Rectal smooth muscle tissue (tissue), 1 donor: ENCODE measurements at regions not wholly inside any gene's neighbourhood (a gene's known extent, or its start where the extent isn't known, plus 50 kb on each side); places are given as distances from the start of the nearest gene placed in this dataset.

Source experiments
- H3K27ac ChIP-seq: one replicate; pipeline ENCODE4 v1.7.0; 2013; ENCODE audit warnings: low read depth, low read length, inconsistent platforms
- H3K27me3 ChIP-seq: one replicate; pipeline ENCODE4 v1.7.0; 2013; ENCODE audit warnings: low read length; ENCODE audit not compliant: control insufficient read depth, insufficient read depth
- H3K36me3 ChIP-seq: one replicate; pipeline ENCODE4 v1.7.0; 2013; ENCODE audit warnings: low read length; ENCODE audit not compliant: control insufficient read depth, insufficient read depth
- H3K4me1 ChIP-seq: one replicate; pipeline ENCODE4 v1.7.0; 2013; ENCODE audit warnings: low read length; ENCODE audit not compliant: control insufficient read depth, insufficient read depth
- H3K4me3 ChIP-seq: one replicate; pipeline ENCODE4 v1.7.0; 2013; ENCODE audit warnings: low read length
- H3K9ac ChIP-seq: one replicate; pipeline ENCODE4 v1.7.0; 2013; ENCODE audit warnings: low read length

- Histone ChIP-seq H3K36me3 (no peaks in the 10 kb centered on the region), H3K4me3 (no peak overlapping the region)
These were observed 148.8 kb downstream of the TFAP2A start for GRCh38 chr6:10266061-10266460.

GRCh38 chr6:10262505-10262904, 152.4 kb downstream of the TFAP2A start:
- Histone ChIP-seq H3K4me3 (no peak overlapping the region), H3K27me3 (no peaks in the 10 kb centered on the region), H3K27ac (no peak overlapping the region), H3K9ac (no peak overlapping the region), H3K36me3 (no peaks in the 10 kb centered on the region), H3K4me1 (no peaks in the 10 kb centered on the region)

More at GRCh38 chr6:10266061-10266460, 148.8 kb downstream of the TFAP2A start:
- Histone ChIP-seq H3K27me3 (peaks cover 2% of the 10 kb centered on the region), H3K27ac (no peak overlapping the region), H3K4me1 (no peaks in the 10 kb centered on the region), H3K9ac (no peak overlapping the region)

- Histone ChIP-seq H3K27ac (no peak overlapping the region), H3K9ac (no peak overlapping the region), H3K27me3 (no peaks in the 10 kb centered on the region), H3K4me3 (no peak overlapping the region), H3K4me1 (no peaks in the 10 kb centered on the region), H3K36me3 (no peaks in the 10 kb centered on the region)
These were observed 155.2 kb downstream of the TFAP2A start for GRCh38 chr6:10259671-10260070.

GRCh38 chr6:10258341-10258740, 156.5 kb downstream of the TFAP2A start:
- H3K4me3 ChIP-seq = no peak overlapping the region
- H3K9ac ChIP-seq = no peak overlapping the region
- H3K27ac ChIP-seq = no peak overlapping the region
- H3K36me3 ChIP-seq = no peaks in the 10 kb centered on the region
- H3K27me3 ChIP-seq = no peaks in the 10 kb centered on the region
- H3K4me1 ChIP-seq = no peaks in the 10 kb centered on the region

- Histone ChIP-seq H3K4me3 (no peak overlapping the region), H3K9ac (no peak overlapping the region), H3K27ac (no peak overlapping the region), H3K27me3 (no peaks in the 10 kb centered on the region), H3K4me1 (no peaks in the 10 kb centered on the region), H3K36me3 (no peaks in the 10 kb centered on the region)
These were observed 158.7 kb downstream of the TFAP2A start for GRCh38 chr6:10256113-10256690.

GRCh38 chr6:10250655-10251220, 164.1 kb downstream of the TFAP2A start:
- Histone ChIP-seq H3K27ac (no peak overlapping the region), H3K27me3 (no peaks in the 10 kb centered on the region), H3K36me3 (no peaks in the 10 kb centered on the region), H3K4me1 (no peaks in the 10 kb centered on the region), H3K9ac (no peak overlapping the region), H3K4me3 (no peak overlapping the region)

- no peaks in the 10 kb centered on the region for H3K4me1 ChIP-seq
- H3K9ac ChIP-seq = no peak overlapping the region
- H3K4me3 ChIP-seq = no peak overlapping the region
- H3K27me3 ChIP-seq = no peaks in the 10 kb centered on the region
- H3K36me3 ChIP-seq = no peaks in the 10 kb centered on the region
- H3K27ac ChIP-seq = no peak overlapping the region
These were observed 166.5 kb downstream of the TFAP2A start for GRCh38 chr6:10248378-10248843.

GRCh38 chr6:10237298-10238038, 177.4 kb downstream of the TFAP2A start:
- no peaks in the 10 kb centered on the region for H3K27me3 ChIP-seq
- H3K4me1 ChIP-seq = no peaks in the 10 kb centered on the region
- no peak overlapping the region for H3K4me3 ChIP-seq
- H3K36me3 ChIP-seq = no peaks in the 10 kb centered on the region
- no peak overlapping the region for H3K9ac ChIP-seq
- H3K27ac ChIP-seq = no peak overlapping the region

GRCh38 chr6:10235344-10235743, 179.5 kb downstream of the TFAP2A start:
- Histone ChIP-seq H3K36me3 (no peaks in the 10 kb centered on the region), H3K4me1 (no peaks in the 10 kb centered on the region), H3K9ac (no peak overlapping the region), H3K27ac (no peak overlapping the region), H3K27me3 (no peaks in the 10 kb centered on the region), H3K4me3 (no peak overlapping the region)

GRCh38 chr6:10230531-10230930, 184.3 kb downstream of the TFAP2A start:
- H3K4me3 ChIP-seq = no peak overlapping the region
- no peaks in the 10 kb centered on the region for H3K27me3 ChIP-seq
- no peaks in the 10 kb centered on the region for H3K36me3 ChIP-seq
- no peak overlapping the region for H3K9ac ChIP-seq
- H3K27ac ChIP-seq = no peak overlapping the region
- no peaks in the 10 kb centered on the region for H3K4me1 ChIP-seq

GRCh38 chr6:10223841-10224240, 191.0 kb downstream of the TFAP2A start:
- H3K36me3 ChIP-seq = no peaks in the 10 kb centered on the region

GRCh38 chr6:10221178-10221577, 193.7 kb downstream of the TFAP2A start:
- Histone ChIP-seq H3K36me3 (no peaks in the 10 kb centered on the region), H3K27me3 (no peaks in the 10 kb centered on the region), H3K4me1 (no peaks in the 10 kb centered on the region), H3K27ac (no peak overlapping the region), H3K4me3 (no peak overlapping the region), H3K9ac (no peak overlapping the region)

More at GRCh38 chr6:10223841-10224240, 191.0 kb downstream of the TFAP2A start:
- Histone ChIP-seq H3K4me3 (no peak overlapping the region), H3K4me1 (no peaks in the 10 kb centered on the region), H3K9ac (no peak overlapping the region), H3K27me3 (no peaks in the 10 kb centered on the region), H3K27ac (no peak overlapping the region)
